Gastroesophageal sphincter (tissue), 3 donors: ENCODE measurements at regions not wholly inside any gene's neighbourhood (a gene's known extent, or its start where the extent isn't known, plus 50 kb on each side); places are given as distances from the start of the nearest gene placed in this dataset.

Source experiments
- CTCF ChIP-seq, 4 experiments: fragments of 200-600 bp in 2 of 4; fragments of 450-650 bp in 2 of 4; sonication (generic) in 1 of 4; IDR thresholded peaks; one replicate each; pipeline ENCODE4 v1.5.1; 2017 to 2019; ENCODE audit warnings: antibody characterized with exemption in 4 of 4, mild to moderate bottlenecking in 2 of 4, moderate library complexity in 2 of 4
- EP300 ChIP-seq: sonication (generic); formaldehyde crosslinking; IDR thresholded peaks from one replicate; pipeline ENCODE4 v1.6.1; 2017; ENCODE audit warnings: antibody characterized with exemption, mild to moderate bottlenecking
- POLR2A ChIP-seq, 2 donors: fragments of 450-650 bp; IDR thresholded peaks; one replicate each; pipeline ENCODE4 v1.6.1; 2017; ENCODE audit warnings: antibody characterized with exemption in 2 of 2, mild to moderate bottlenecking in 2 of 2, moderate library complexity in 1 of 2
- POLR2AphosphoS5 ChIP-seq: sonication (generic); formaldehyde crosslinking; IDR thresholded peaks from one replicate; pipeline ENCODE4 v1.6.1; 2017; ENCODE audit warnings: antibody characterized with exemption

- no peak for TF ChIP-seq POLR2A (IDR thresholded peaks at IDR 0.05)
- TF ChIP-seq CTCF (IDR thresholded peaks at IDR 0.05) = no peak
- no peak for TF ChIP-seq EP300
- no peak for TF ChIP-seq POLR2AphosphoS5
Measured at GRCh38 chr20:16942756-16943155, 194.6 kb downstream of the OTOR start.
